CD4-positive, alpha-beta T cell (primary cell): ENCODE measurements at regions not wholly inside any gene's neighbourhood (a gene's known extent, or its start where the extent isn't known, plus 50 kb on each side); places are given as distances from the start of the nearest gene placed in this dataset.

Experiments
- ATAC-seq: fragments of 200-7000 bp; cut with Tn5 transposase; one replicate; pipeline ENCODE4 v1.10.0; 2022; ENCODE audit warnings: mild to moderate bottlenecking; ENCODE audit not compliant: poor library complexity
- CTCF ChIA-PET: fragments of 350-600 bp; sonication (Branson Sonifier 250); formaldehyde crosslinking; loops from one replicate; lab custom pipeline; 2021; ENCODE audit warnings: antibody characterized with exemption, inconsistent platforms; lab: Charles Lee
- POLR2A ChIA-PET: fragments of 350-600 bp; sonication (Branson Sonifier 250); formaldehyde crosslinking; loops from one replicate; lab custom pipeline; 2021; ENCODE audit warnings: antibody characterized with exemption, inconsistent platforms; lab: Charles Lee
- DNase-seq, 14 experiments: peaks; one replicate each; pipeline ENCODE4 v3.0.0-alpha.2; 2013 to 2020; ENCODE audit warnings: mixed read lengths in 2 of 14
- H3K27ac ChIP-seq, 2 donors: one replicate each; pipeline versions ENCODE4 v1.5.1 to v1.7.0; 2013; ENCODE audit warnings: low read length in 2 of 2, low read depth in 1 of 2, mild to moderate bottlenecking in 1 of 2
- H3K27me3 ChIP-seq, 2 experiments: 1 replicate in 1 of 2; 2 replicates in 1 of 2; pipeline versions ENCODE4 v1.6.1 to v1.7.0; 2013; ENCODE audit warnings: low read length in 2 of 2, control low read depth in 1 of 2, mild to moderate bottlenecking in 1 of 2, moderate library complexity in 1 of 2; ENCODE audit not compliant: insufficient read depth in 2 of 2, control insufficient read depth in 1 of 2
- H3K36me3 ChIP-seq: one replicate; pipeline ENCODE4 v1.6.1; 2013; ENCODE audit warnings: low read length, control low read depth; ENCODE audit not compliant: insufficient read depth
- H3K4me1 ChIP-seq: one replicate; pipeline ENCODE4 v1.6.1; 2013; ENCODE audit warnings: low read length, control low read depth; ENCODE audit not compliant: insufficient read depth
- H3K4me3 ChIP-seq: one replicate; pipeline ENCODE4 v1.5.1; 2013; ENCODE audit warnings: mild to moderate bottlenecking, low read length, moderate library complexity
- H3K9me3 ChIP-seq, 2 experiments: 1 replicate in 1 of 2; 2 replicates in 1 of 2; pipeline versions ENCODE4 v1.6.1 to v1.7.0; 2013; ENCODE audit warnings: low read length in 2 of 2, mild to moderate bottlenecking in 2 of 2, control low read depth in 1 of 2, moderate library complexity in 1 of 2; ENCODE audit not compliant: control insufficient read depth in 1 of 2, insufficient read depth in 1 of 2
- H3K27ac Mint-ChIP-seq: one replicate; pipeline ENCODE4 v1.8.0; 2020; ENCODE audit warnings: mixed read lengths
- H3K27me3 Mint-ChIP-seq: one replicate; pipeline ENCODE4 v1.8.0; 2021; ENCODE audit warnings: mixed read lengths
- H3K36me3 Mint-ChIP-seq: one replicate; pipeline ENCODE4 v1.8.0; 2021; ENCODE audit warnings: low read depth, mixed read lengths
- H3K4me1 Mint-ChIP-seq: one replicate; pipeline ENCODE4 v1.8.0; 2021; ENCODE audit warnings: low read depth, mixed read lengths
- H3K4me3 Mint-ChIP-seq: one replicate; pipeline ENCODE4 v1.8.0; 2020; ENCODE audit warnings: mild to moderate bottlenecking, mixed read lengths
- H3K9me3 Mint-ChIP-seq: one replicate; pipeline ENCODE4 v1.8.0; 2020; ENCODE audit warnings: mixed read lengths
- CTCF ChIP-seq: fragments of 200-600 bp; IDR thresholded peaks from one replicate; pipeline ENCODE4 v1.8.0; 2022; ENCODE audit warnings: antibody characterized with exemption, mild to moderate bottlenecking
- intact Hi-C, 2 experiments: fragments of 100-400 bp; cut with DNase I in 1 of 2; cut with micrococcal nuclease in 1 of 2; formaldehyde crosslinking; loops; one replicate each; pipeline versions ENCODE4 v1.15.1 to v1.9.0; 2023 to 2025; cut with DNase I, micrococcal nuclease

- Mint-ChIP-seq H3K9me3 (no peaks in the 10 kb centered on the region), H3K27ac (no peak overlapping the region), H3K4me1 (no peaks in the 10 kb centered on the region), H3K27me3 (no peaks in the 10 kb centered on the region), H3K4me3 (no peak overlapping the region), H3K36me3 (no peaks in the 10 kb centered on the region)
- POLR2A ChIA-PET = no interaction called here
- H3K36me3 ChIP-seq = no peaks in the 10 kb centered on the region
- no peaks in the 10 kb centered on the region for H3K9me3 ChIP-seq
- DNase-seq (no peak), ATAC-seq (no peak)
- no peaks in the 10 kb centered on the region for H3K4me1 ChIP-seq
- no peak overlapping the region for H3K4me3 ChIP-seq
- no peak overlapping the region for H3K27ac ChIP-seq
- CTCF ChIA-PET = no interaction called here
- no peaks in the 10 kb centered on the region for H3K27me3 ChIP-seq
- intact Hi-C loops = no loop called here
- no peak for TF ChIP-seq CTCF
Measured at GRCh38 chrX:3407781-3408180, 61.3 kb upstream of the MXRA5 start.

GRCh38 chrX:3407121-3407520 lies 60.7 kb upstream of the MXRA5 start:
- POLR2A ChIA-PET = no interaction called here
- intact Hi-C loops = no loop called here

GRCh38 chrX:3403748-3404147 lies 57.3 kb upstream of the MXRA5 start:
- Histone ChIP-seq H3K36me3 (no peaks in the 10 kb centered on the region), H3K27ac (no peak overlapping the region), H3K4me1 (no peaks in the 10 kb centered on the region), H3K27me3 (no peaks in the 10 kb centered on the region), H3K4me3 (no peak overlapping the region), H3K9me3 (no peaks in the 10 kb centered on the region)
- H3K27me3 Mint-ChIP-seq = no peaks in the 10 kb centered on the region
- intact Hi-C loops = no loop called here
- no peak overlapping the region for H3K4me3 Mint-ChIP-seq
- CTCF ChIA-PET = no interaction called here
- H3K4me1 Mint-ChIP-seq = no peaks in the 10 kb centered on the region
- POLR2A ChIA-PET = no interaction called here
- TF ChIP-seq CTCF = no peak
- DNase-seq = no peak
- H3K36me3 Mint-ChIP-seq = no peaks in the 10 kb centered on the region
- peaks cover 2% of the 10 kb centered on the region for H3K9me3 Mint-ChIP-seq
- H3K27ac Mint-ChIP-seq = no peak overlapping the region
- no peak for ATAC-seq

More at GRCh38 chrX:3407121-3407520, 60.7 kb upstream of the MXRA5 start:
- no peak for TF ChIP-seq CTCF
- no peak overlapping the region for H3K4me3 ChIP-seq
- no peaks in the 10 kb centered on the region for H3K4me1 ChIP-seq
- ATAC-seq = no peak
- Mint-ChIP-seq H3K27me3 (no peaks in the 10 kb centered on the region), H3K27ac (no peak overlapping the region), H3K9me3 (peaks cover under 1% of the 10 kb centered on the region), H3K4me3 (no peak overlapping the region), H3K36me3 (no peaks in the 10 kb centered on the region), H3K4me1 (no peaks in the 10 kb centered on the region)
- H3K27ac ChIP-seq = no peak overlapping the region
- no peak for DNase-seq
- no peaks in the 10 kb centered on the region for H3K9me3 ChIP-seq
- H3K36me3 ChIP-seq = no peaks in the 10 kb centered on the region
- no peaks in the 10 kb centered on the region for H3K27me3 ChIP-seq
- CTCF ChIA-PET = no interaction called here
